GM23338 (cell line): ENCODE measurements at regions not wholly inside any gene's neighbourhood (a gene's known extent, or its start where the extent isn't known, plus 50 kb on each side); places are given as distances from the start of the nearest gene placed in this dataset.

ENCODE experiments used
- ATAC-seq: fragments of 200-7000 bp; cut with Tn5 transposase; 3 replicates; pipeline ENCODE4 v1.9.1; 2020
- DNase-seq: peaks from one replicate; pipeline ENCODE4 v3.0.0-alpha.2; 2015; ENCODE audit warnings: low spot score
- H2AFZ ChIP-seq: fragments of 200-600 bp; sonication (generic); 2 replicates; pipeline ENCODE4 v1.8.0; 2016; ENCODE audit warnings: antibody characterized with exemption, mild to moderate bottlenecking, moderate library complexity
- H3F3A ChIP-seq: fragments of 200-600 bp; sonication (generic); replicated peaks from 2 replicates; pipeline ENCODE4 v1.8.0; 2017; ENCODE audit warnings: antibody characterized with exemption, mixed run types, low read depth
- H3K27ac ChIP-seq: fragments of 200-600 bp; sonication (generic); 2 replicates; pipeline ENCODE4 v1.6.1; 2016; ENCODE audit warnings: low read depth
- H3K27me3 ChIP-seq: fragments of 200-600 bp; sonication (generic); 2 replicates; pipeline ENCODE4 v1.8.0; 2016; ENCODE audit warnings: mild to moderate bottlenecking, mixed run types, moderate library complexity; ENCODE audit not compliant: insufficient read depth
- H3K36me3 ChIP-seq: fragments of 200-600 bp; sonication (generic); 2 replicates; pipeline ENCODE4 v1.8.0; 2016; ENCODE audit warnings: mild to moderate bottlenecking; ENCODE audit not compliant: insufficient read depth
- H3K4me1 ChIP-seq: fragments of 200-600 bp; sonication (generic); 2 replicates; pipeline ENCODE4 v1.8.0; 2016; ENCODE audit warnings: mild to moderate bottlenecking, moderate library complexity; ENCODE audit not compliant: insufficient read depth
- H3K4me2 ChIP-seq: fragments of 200-600 bp; sonication (generic); 2 replicates; pipeline ENCODE4 v1.7.1; 2017; ENCODE audit warnings: mixed run types
- H3K4me3 ChIP-seq: fragments of 200-600 bp; sonication (generic); 2 replicates; pipeline ENCODE4 v1.6.1; 2016; ENCODE audit warnings: mixed run types
- H3K79me2 ChIP-seq: fragments of 200-600 bp; sonication (generic); replicated peaks from 2 replicates; pipeline ENCODE4 v1.8.0; 2017; ENCODE audit warnings: mild to moderate bottlenecking; ENCODE audit not compliant: insufficient read depth
- H3K9me2 ChIP-seq: fragments of 200-600 bp; sonication (generic); 2 replicates; pipeline ENCODE4 v1.8.0; 2017; ENCODE audit not compliant: insufficient read depth
- H4K20me1 ChIP-seq: fragments of 200-600 bp; sonication (generic); replicated peaks from 2 replicates; pipeline ENCODE4 v1.8.0; 2017; ENCODE audit warnings: mild to moderate bottlenecking; ENCODE audit not compliant: insufficient read depth
- H3K27ac Mint-ChIP-seq: 2 replicates; pipeline ENCODE4 v1.8.0; 2020; ENCODE audit warnings: inconsistent platforms, mild to moderate bottlenecking, moderate library complexity, mixed read lengths
- H3K27me3 Mint-ChIP-seq: 3 replicates; pipeline ENCODE4 v1.8.0; 2022; ENCODE audit warnings: low read depth, mild to moderate bottlenecking, moderate library complexity, mixed read lengths, inconsistent platforms; ENCODE audit not compliant: insufficient read depth, poor library complexity
- H3K36me3 Mint-ChIP-seq: 3 replicates; pipeline ENCODE4 v1.8.0; 2021; ENCODE audit warnings: low read depth, mild to moderate bottlenecking, inconsistent platforms, moderate library complexity, mixed read lengths
- H3K4me1 Mint-ChIP-seq: 3 replicates; pipeline ENCODE4 v1.8.0; 2020; ENCODE audit warnings: mild to moderate bottlenecking, inconsistent platforms, mixed read lengths
- H3K4me3 Mint-ChIP-seq: 3 replicates; pipeline ENCODE4 v1.8.0; 2021; ENCODE audit warnings: moderate library complexity, mild to moderate bottlenecking, inconsistent platforms, mixed read lengths
- H3K9me3 Mint-ChIP-seq: 3 replicates; pipeline ENCODE4 v1.8.0; 2020; ENCODE audit warnings: moderate library complexity, mild to moderate bottlenecking, inconsistent platforms, mixed read lengths
- CREB1 ChIP-seq: fragments of 250-450 bp; sonication (Bioruptor Pico); IDR thresholded peaks from 2 replicates; pipeline ENCODE4 v1.5.0; 2020; ENCODE audit warnings: low read depth, mild to moderate bottlenecking, moderate library complexity
- EZH2 ChIP-seq: fragments of 200-600 bp; sonication (generic); IDR thresholded peaks from one replicate; pipeline ENCODE4 v1.8.0; 2017; ENCODE audit warnings: antibody characterized with exemption, mild to moderate bottlenecking, low read depth; ENCODE audit not compliant: unreplicated experiment
- EZH2phosphoT487 ChIP-seq: fragments of 200-600 bp; sonication (generic); IDR thresholded peaks from one replicate; pipeline ENCODE4 v1.8.1; 2018; ENCODE audit warnings: antibody characterized with exemption; ENCODE audit not compliant: unreplicated experiment
- NANOG ChIP-seq: IDR thresholded peaks from 2 replicates; pipeline ENCODE4 v1.6.1; 2016; ENCODE audit warnings: antibody characterized with exemption, borderline replicate concordance
- POLR2AphosphoS5 ChIP-seq: IDR thresholded peaks from 2 replicates; pipeline ENCODE4 v1.6.1; 2016; ENCODE audit warnings: antibody characterized with exemption, low read depth
- STAT1 ChIP-seq: IDR thresholded peaks from one replicate; pipeline ENCODE4 v1.6.1; 2016; ENCODE audit warnings: antibody characterized with exemption; ENCODE audit not compliant: unreplicated experiment
- ZNF114 ChIP-seq: fragments of 250-450 bp; sonication (Bioruptor Pico); IDR thresholded peaks from 2 replicates; pipeline ENCODE4 v1.5.0; 2020; ENCODE audit warnings: mild to moderate bottlenecking, moderate library complexity
- ZNF331 ChIP-seq: fragments of 250-450 bp; sonication (Bioruptor Pico); IDR thresholded peaks from 2 replicates; pipeline ENCODE4 v1.5.0; 2020; ENCODE audit warnings: low read depth, mild to moderate bottlenecking, moderate library complexity
- TF ChIP-seq, protein P1 (sequence below): IDR thresholded peaks from one replicate; pipeline ENCODE4 v1.6.1; 2018; ENCODE audit warnings: antibody characterized with exemption; ENCODE audit not compliant: unreplicated experiment
- TF ChIP-seq, protein P2 (sequence below): IDR thresholded peaks from 2 replicates; pipeline ENCODE4 v1.6.1; 2016; ENCODE audit warnings: antibody characterized with exemption
- TF ChIP-seq, protein P3 (sequence below): fragments of 250-450 bp; sonication (Bioruptor Pico); IDR thresholded peaks from 2 replicates; pipeline ENCODE4 v1.5.0; 2020; ENCODE audit warnings: mild to moderate bottlenecking, moderate library complexity
- TF ChIP-seq, protein P4 (sequence below), 2 experiments: fragments of 200-600 bp in 1 of 2; sonication (generic) in 1 of 2; conservative IDR thresholded peaks; 2 replicates each; pipeline versions ENCODE4 v1.5.1 to v1.6.1; 2016 to 2017; ENCODE audit warnings: antibody characterized with exemption in 2 of 2, low read depth in 2 of 2, mild to moderate bottlenecking in 2 of 2, moderate library complexity in 1 of 2

DNA sequence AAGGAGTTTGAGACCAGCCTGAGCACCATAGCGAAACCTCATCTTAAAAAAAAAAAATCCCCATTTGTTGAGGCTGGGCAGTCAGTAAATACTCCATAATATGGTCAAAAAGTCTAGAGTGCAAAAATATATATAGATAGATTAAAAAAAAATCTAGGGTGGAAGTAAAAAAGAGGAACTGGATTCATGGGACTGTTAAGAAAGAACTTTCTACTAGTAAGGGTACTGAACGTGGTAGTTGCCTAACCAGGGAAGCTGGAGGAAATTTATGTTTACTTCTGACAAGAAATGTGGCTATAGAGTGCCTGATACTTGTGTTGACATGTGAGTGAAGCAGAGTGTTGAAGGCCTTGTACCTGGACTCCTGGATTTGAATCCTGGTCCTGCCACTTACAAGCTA is 265.9 kb upstream of the FAM78B start:
- Histone ChIP-seq H3K27ac (no peak overlapping the region), H3K9me2 (peaks cover 3% of the 10 kb centered on the region; the same call in 1 of the 2 replicates), H3K4me3 (no peak overlapping the region), H3K79me2 (no peaks in the 10 kb centered on the region), H4K20me1 (no peaks in the 10 kb centered on the region), H2AFZ (no peak overlapping the region), H3K27me3 (no peaks in the 10 kb centered on the region), H3K36me3 (no peaks in the 10 kb centered on the region), H3K4me2 (no peak overlapping the region), H3F3A (no peaks in the 10 kb centered on the region), H3K4me1 (no peaks in the 10 kb centered on the region)
- DNase-seq (no peak), ATAC-seq (no peak)
- H3K27me3 Mint-ChIP-seq: no peaks in the 10 kb centered on the region
- peaks cover 2% of the 10 kb centered on the region; the same call in 1 of the 3 replicates for H3K4me1 Mint-ChIP-seq
- peaks cover 5% of the 10 kb centered on the region; the same call in 2 of the 3 replicates for H3K9me3 Mint-ChIP-seq
- H3K4me3 Mint-ChIP-seq: no peak overlapping the region
- TF ChIP-seq EZH2 (no peak), ZNF331 (CRISPR knock-in tag) (no peak), CREB1 (no peak), STAT1 (no peak), POLR2AphosphoS5 (no peak), NANOG (no peak), EZH2phosphoT487 (no peak), ZNF114 (CRISPR knock-in tag) (no peak)
- TF ChIP-seq, protein P1, sequence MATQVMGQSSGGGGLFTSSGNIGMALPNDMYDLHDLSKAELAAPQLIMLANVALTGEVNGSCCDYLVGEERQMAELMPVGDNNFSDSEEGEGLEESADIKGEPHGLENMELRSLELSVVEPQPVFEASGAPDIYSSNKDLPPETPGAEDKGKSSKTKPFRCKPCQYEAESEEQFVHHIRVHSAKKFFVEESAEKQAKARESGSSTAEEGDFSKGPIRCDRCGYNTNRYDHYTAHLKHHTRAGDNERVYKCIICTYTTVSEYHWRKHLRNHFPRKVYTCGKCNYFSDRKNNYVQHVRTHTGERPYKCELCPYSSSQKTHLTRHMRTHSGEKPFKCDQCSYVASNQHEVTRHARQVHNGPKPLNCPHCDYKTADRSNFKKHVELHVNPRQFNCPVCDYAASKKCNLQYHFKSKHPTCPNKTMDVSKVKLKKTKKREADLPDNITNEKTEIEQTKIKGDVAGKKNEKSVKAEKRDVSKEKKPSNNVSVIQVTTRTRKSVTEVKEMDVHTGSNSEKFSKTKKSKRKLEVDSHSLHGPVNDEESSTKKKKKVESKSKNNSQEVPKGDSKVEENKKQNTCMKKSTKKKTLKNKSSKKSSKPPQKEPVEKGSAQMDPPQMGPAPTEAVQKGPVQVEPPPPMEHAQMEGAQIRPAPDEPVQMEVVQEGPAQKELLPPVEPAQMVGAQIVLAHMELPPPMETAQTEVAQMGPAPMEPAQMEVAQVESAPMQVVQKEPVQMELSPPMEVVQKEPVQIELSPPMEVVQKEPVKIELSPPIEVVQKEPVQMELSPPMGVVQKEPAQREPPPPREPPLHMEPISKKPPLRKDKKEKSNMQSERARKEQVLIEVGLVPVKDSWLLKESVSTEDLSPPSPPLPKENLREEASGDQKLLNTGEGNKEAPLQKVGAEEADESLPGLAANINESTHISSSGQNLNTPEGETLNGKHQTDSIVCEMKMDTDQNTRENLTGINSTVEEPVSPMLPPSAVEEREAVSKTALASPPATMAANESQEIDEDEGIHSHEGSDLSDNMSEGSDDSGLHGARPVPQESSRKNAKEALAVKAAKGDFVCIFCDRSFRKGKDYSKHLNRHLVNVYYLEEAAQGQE: no peak
- TF ChIP-seq, protein P2, sequence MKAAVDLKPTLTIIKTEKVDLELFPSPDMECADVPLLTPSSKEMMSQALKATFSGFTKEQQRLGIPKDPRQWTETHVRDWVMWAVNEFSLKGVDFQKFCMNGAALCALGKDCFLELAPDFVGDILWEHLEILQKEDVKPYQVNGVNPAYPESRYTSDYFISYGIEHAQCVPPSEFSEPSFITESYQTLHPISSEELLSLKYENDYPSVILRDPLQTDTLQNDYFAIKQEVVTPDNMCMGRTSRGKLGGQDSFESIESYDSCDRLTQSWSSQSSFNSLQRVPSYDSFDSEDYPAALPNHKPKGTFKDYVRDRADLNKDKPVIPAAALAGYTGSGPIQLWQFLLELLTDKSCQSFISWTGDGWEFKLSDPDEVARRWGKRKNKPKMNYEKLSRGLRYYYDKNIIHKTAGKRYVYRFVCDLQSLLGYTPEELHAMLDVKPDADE: no peak
- TF ChIP-seq, protein P3, sequence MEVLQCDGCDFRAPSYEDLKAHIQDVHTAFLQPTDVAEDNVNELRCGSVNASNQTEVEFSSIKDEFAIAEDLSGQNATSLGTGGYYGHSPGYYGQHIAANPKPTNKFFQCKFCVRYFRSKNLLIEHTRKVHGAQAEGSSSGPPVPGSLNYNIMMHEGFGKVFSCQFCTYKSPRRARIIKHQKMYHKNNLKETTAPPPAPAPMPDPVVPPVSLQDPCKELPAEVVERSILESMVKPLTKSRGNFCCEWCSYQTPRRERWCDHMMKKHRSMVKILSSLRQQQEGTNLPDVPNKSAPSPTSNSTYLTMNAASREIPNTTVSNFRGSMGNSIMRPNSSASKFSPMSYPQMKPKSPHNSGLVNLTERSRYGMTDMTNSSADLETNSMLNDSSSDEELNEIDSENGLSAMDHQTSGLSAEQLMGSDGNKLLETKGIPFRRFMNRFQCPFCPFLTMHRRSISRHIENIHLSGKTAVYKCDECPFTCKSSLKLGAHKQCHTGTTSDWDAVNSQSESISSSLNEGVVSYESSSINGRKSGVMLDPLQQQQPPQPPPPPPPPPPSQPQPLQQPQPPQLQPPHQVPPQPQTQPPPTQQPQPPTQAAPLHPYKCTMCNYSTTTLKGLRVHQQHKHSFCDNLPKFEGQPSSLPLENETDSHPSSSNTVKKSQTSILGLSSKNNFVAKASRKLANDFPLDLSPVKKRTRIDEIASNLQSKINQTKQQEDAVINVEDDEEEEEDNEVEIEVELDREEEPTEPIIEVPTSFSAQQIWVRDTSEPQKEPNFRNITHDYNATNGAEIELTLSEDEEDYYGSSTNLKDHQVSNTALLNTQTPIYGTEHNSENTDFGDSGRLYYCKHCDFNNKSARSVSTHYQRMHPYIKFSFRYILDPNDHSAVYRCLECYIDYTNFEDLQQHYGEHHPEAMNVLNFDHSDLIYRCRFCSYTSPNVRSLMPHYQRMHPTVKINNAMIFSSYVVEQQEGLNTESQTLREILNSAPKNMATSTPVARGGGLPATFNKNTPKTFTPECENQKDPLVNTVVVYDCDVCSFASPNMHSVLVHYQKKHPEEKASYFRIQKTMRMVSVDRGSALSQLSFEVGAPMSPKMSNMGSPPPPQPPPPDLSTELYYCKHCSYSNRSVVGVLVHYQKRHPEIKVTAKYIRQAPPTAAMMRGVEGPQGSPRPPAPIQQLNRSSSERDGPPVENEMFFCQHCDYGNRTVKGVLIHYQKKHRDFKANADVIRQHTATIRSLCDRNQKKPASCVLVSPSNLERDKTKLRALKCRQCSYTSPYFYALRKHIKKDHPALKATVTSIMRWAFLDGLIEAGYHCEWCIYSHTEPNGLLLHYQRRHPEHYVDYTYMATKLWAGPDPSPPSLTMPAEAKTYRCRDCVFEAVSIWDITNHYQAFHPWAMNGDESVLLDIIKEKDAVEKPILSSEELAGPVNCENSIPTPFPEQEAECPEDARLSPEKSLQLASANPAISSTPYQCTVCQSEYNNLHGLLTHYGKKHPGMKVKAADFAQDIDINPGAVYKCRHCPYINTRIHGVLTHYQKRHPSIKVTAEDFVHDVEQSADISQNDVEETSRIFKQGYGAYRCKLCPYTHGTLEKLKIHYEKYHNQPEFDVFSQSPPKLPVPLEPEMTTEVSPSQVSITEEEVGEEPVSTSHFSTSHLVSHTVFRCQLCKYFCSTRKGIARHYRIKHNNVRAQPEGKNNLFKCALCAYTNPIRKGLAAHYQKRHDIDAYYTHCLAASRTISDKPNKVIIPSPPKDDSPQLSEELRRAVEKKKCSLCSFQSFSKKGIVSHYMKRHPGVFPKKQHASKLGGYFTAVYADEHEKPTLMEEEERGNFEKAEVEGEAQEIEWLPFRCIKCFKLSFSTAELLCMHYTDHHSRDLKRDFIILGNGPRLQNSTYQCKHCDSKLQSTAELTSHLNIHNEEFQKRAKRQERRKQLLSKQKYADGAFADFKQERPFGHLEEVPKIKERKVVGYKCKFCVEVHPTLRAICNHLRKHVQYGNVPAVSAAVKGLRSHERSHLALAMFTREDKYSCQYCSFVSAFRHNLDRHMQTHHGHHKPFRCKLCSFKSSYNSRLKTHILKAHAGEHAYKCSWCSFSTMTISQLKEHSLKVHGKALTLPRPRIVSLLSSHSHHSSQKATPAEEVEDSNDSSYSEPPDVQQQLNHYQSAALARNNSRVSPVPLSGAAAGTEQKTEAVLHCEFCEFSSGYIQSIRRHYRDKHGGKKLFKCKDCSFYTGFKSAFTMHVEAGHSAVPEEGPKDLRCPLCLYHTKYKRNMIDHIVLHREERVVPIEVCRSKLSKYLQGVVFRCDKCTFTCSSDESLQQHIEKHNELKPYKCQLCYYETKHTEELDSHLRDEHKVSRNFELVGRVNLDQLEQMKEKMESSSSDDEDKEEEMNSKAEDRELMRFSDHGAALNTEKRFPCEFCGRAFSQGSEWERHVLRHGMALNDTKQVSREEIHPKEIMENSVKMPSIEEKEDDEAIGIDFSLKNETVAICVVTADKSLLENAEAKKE: no peak
- TF ChIP-seq, protein P4, sequence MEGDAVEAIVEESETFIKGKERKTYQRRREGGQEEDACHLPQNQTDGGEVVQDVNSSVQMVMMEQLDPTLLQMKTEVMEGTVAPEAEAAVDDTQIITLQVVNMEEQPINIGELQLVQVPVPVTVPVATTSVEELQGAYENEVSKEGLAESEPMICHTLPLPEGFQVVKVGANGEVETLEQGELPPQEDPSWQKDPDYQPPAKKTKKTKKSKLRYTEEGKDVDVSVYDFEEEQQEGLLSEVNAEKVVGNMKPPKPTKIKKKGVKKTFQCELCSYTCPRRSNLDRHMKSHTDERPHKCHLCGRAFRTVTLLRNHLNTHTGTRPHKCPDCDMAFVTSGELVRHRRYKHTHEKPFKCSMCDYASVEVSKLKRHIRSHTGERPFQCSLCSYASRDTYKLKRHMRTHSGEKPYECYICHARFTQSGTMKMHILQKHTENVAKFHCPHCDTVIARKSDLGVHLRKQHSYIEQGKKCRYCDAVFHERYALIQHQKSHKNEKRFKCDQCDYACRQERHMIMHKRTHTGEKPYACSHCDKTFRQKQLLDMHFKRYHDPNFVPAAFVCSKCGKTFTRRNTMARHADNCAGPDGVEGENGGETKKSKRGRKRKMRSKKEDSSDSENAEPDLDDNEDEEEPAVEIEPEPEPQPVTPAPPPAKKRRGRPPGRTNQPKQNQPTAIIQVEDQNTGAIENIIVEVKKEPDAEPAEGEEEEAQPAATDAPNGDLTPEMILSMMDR (conservative IDR thresholded peaks at IDR 0.05; ENCODE audit: low read depth in 2 of 2): no peak
- H3K27ac Mint-ChIP-seq: no peak overlapping the region
- peaks cover 3% of the 10 kb centered on the region; the same call in 1 of the 3 replicates for H3K36me3 Mint-ChIP-seq
